ENCODE measurements at regions not wholly inside any gene's neighbourhood (a gene's known extent, or its start where the extent isn't known, plus 50 kb on each side); places are given as distances from the start of the nearest gene placed in this dataset.

- no peak for TF ChIP-seq CTCF (IDR thresholded peaks at IDR 0.05; ENCODE audit: poor library complexity)
- no peak for TF ChIP-seq EZH2 (IDR thresholded peaks at IDR 0.05; ENCODE audit: borderline replicate concordance)
- no peak for TF ChIP-seq EZH2phosphoT487 (IDR thresholded peaks at IDR 0.05; ENCODE audit: low read depth, severe bottlenecking, unreplicated experiment)
Measured at GRCh38 chr14:87489196-87489819, 503.7 kb downstream of the GALC start.

Data from hepatocyte (in vitro differentiated cells).